Mesenchymal stem cell (in vitro differentiated cells and primary cell): ENCODE measurements at regions not wholly inside any gene's neighbourhood (a gene's known extent, or its start where the extent isn't known, plus 50 kb on each side); places are given as distances from the start of the nearest gene placed in this dataset.

ENCODE experiments used
- DNase-seq: peaks from one replicate; pipeline ENCODE4 v3.0.0-alpha.2; 2013
- H2AFZ ChIP-seq: one replicate; pipeline ENCODE4 v1.6.1; 2013; ENCODE audit warnings: low read depth, mild to moderate bottlenecking, control low read depth, inconsistent platforms, low read length, moderate library complexity
- H2AK5ac ChIP-seq: 2 replicates; pipeline ENCODE4 v1.6.1; 2013; ENCODE audit warnings: low read length, moderate library complexity, mild to moderate bottlenecking, inconsistent platforms; ENCODE audit not compliant: severe bottlenecking
- H2BK120ac ChIP-seq: one replicate; pipeline ENCODE4 v1.6.1; 2013; ENCODE audit warnings: low read depth, mild to moderate bottlenecking, inconsistent platforms, low read length, moderate library complexity
- H2BK12ac ChIP-seq, 2 experiments: one replicate each; pipeline ENCODE4 v1.6.1; 2013; ENCODE audit warnings: inconsistent platforms in 2 of 2, low read length in 2 of 2, mild to moderate bottlenecking in 2 of 2, moderate library complexity in 2 of 2, control low read depth in 1 of 2
- H2BK15ac ChIP-seq: one replicate; pipeline ENCODE4 v1.6.1; 2013; ENCODE audit warnings: mild to moderate bottlenecking, low read depth, inconsistent platforms; ENCODE audit not compliant: poor library complexity, severe bottlenecking
- H2BK5ac ChIP-seq: 2 replicates; pipeline ENCODE4 v1.6.1; 2013; ENCODE audit warnings: low read depth, mild to moderate bottlenecking, low read length, control low read depth, inconsistent platforms; ENCODE audit not compliant: poor library complexity, severe bottlenecking
- H3K14ac ChIP-seq, 2 experiments: one replicate each; pipeline ENCODE4 v1.6.1; 2013; ENCODE audit warnings: inconsistent platforms in 2 of 2, low read length in 2 of 2, control low read depth in 1 of 2, mild to moderate bottlenecking in 1 of 2, moderate library complexity in 1 of 2
- H3K18ac ChIP-seq, 2 experiments: one replicate each; pipeline ENCODE4 v1.6.1; 2013; ENCODE audit warnings: inconsistent platforms in 2 of 2, low read length in 2 of 2, control low read depth in 1 of 2, low read depth in 1 of 2, mild to moderate bottlenecking in 1 of 2
- H3K23ac ChIP-seq, 2 experiments: one replicate each; pipeline ENCODE4 v1.6.1; 2013; ENCODE audit warnings: inconsistent platforms in 2 of 2, low read length in 2 of 2, mild to moderate bottlenecking in 2 of 2, moderate library complexity in 2 of 2, control low read depth in 1 of 2
- H3K27ac ChIP-seq: 2 replicates; pipeline ENCODE4 v1.5.1; 2013; ENCODE audit warnings: mild to moderate bottlenecking, moderate library complexity, low read length, control low read depth, inconsistent platforms; ENCODE audit not compliant: poor library complexity, severe bottlenecking
- H3K27me3 ChIP-seq, 2 experiments: 2 replicates each; pipeline versions ENCODE4 v1.6.1 to v1.7.0; 2013; ENCODE audit warnings: low read length in 2 of 2, mild to moderate bottlenecking in 2 of 2, moderate library complexity in 2 of 2, control low read depth in 1 of 2, inconsistent platforms in 1 of 2; ENCODE audit not compliant: control insufficient read depth in 1 of 2, insufficient read depth in 1 of 2
- H3K36me3 ChIP-seq, 2 experiments: 2 replicates each; pipeline versions ENCODE4 v1.6.1 to v1.7.0; 2013; ENCODE audit warnings: low read length in 2 of 2, control low read depth in 1 of 2, inconsistent platforms in 1 of 2, low read depth in 1 of 2, mild to moderate bottlenecking in 1 of 2; ENCODE audit not compliant: insufficient read depth in 2 of 2, control insufficient read depth in 1 of 2
- H3K4ac ChIP-seq, 2 experiments: one replicate each; pipeline ENCODE4 v1.6.1; 2013; ENCODE audit warnings: inconsistent platforms in 2 of 2, low read length in 2 of 2, mild to moderate bottlenecking in 2 of 2, moderate library complexity in 2 of 2, control low read depth in 1 of 2, low read depth in 1 of 2
- H3K4me1 ChIP-seq: 2 replicates; pipeline ENCODE4 v1.6.1; 2013; ENCODE audit warnings: low read depth, low read length, control low read depth; ENCODE audit not compliant: control insufficient read depth, insufficient read depth
- H3K4me2 ChIP-seq: 2 replicates; pipeline ENCODE4 v1.6.1; 2013; ENCODE audit warnings: low read length, mild to moderate bottlenecking, inconsistent platforms; ENCODE audit not compliant: poor library complexity, severe bottlenecking
- H3K4me3 ChIP-seq, 2 experiments: 2 replicates each; pipeline versions ENCODE4 v1.5.1 to v1.7.0; 2013; ENCODE audit warnings: low read length in 2 of 2, mild to moderate bottlenecking in 2 of 2, control low read depth in 1 of 2, low read depth in 1 of 2; ENCODE audit not compliant: insufficient read depth in 1 of 2
- H3K79me1 ChIP-seq: replicated peaks from 2 replicates; pipeline ENCODE4 v1.6.1; 2013; ENCODE audit warnings: mild to moderate bottlenecking, control low read depth, low read length, inconsistent platforms; ENCODE audit not compliant: poor library complexity, severe bottlenecking
- H3K9ac ChIP-seq: 2 replicates; pipeline ENCODE4 v1.7.0; 2013; ENCODE audit warnings: mild to moderate bottlenecking, low read length, moderate library complexity
- H3K9me3 ChIP-seq: 2 replicates; pipeline ENCODE4 v1.7.0; 2013; ENCODE audit warnings: mild to moderate bottlenecking, low read length; ENCODE audit not compliant: control insufficient read depth
- H4K8ac ChIP-seq: one replicate; pipeline ENCODE4 v1.6.1; 2013; ENCODE audit warnings: inconsistent platforms, mild to moderate bottlenecking, low read length, moderate library complexity
- H4K91ac ChIP-seq: one replicate; pipeline ENCODE4 v1.6.1; 2013; ENCODE audit warnings: mild to moderate bottlenecking, low read length, inconsistent platforms
- WGBS: methylation state at CpG from one replicate; pipeline ENCODE4 v1.1.7; 2013; ENCODE audit warnings: mixed read lengths; 5-methylcytosine and 5-hydroxymethylcytosine counted together

GRCh38 chr2:215605214-215605613 is 169.3 kb upstream of the FN1 start:
- no peak overlapping the region for H3K23ac ChIP-seq
- H2BK120ac ChIP-seq = no peak overlapping the region
- DNase-seq = no peak
- no peaks in the 10 kb centered on the region for H3K36me3 ChIP-seq
- no peak overlapping the region for H2AK5ac ChIP-seq
- no peaks in the 10 kb centered on the region for H3K9me3 ChIP-seq
- no peak overlapping the region for H2AFZ ChIP-seq
- H3K79me1 ChIP-seq = no peaks in the 10 kb centered on the region
- no peak overlapping the region for H2BK5ac ChIP-seq
- H3K4me3 ChIP-seq = no peak overlapping the region
- H3K27ac ChIP-seq = no peak overlapping the region
- no peak overlapping the region for H2BK12ac ChIP-seq
- no peak overlapping the region for H4K91ac ChIP-seq
- peaks cover 3% of the 10 kb centered on the region for H3K4me1 ChIP-seq
- H3K27me3 ChIP-seq = no peaks in the 10 kb centered on the region
- no peak overlapping the region for H2BK15ac ChIP-seq
- H3K4me2 ChIP-seq = no peak overlapping the region
- no peak overlapping the region for H3K4ac ChIP-seq
- no peak overlapping the region for H3K14ac ChIP-seq
- no peak overlapping the region for H3K9ac ChIP-seq
- no peak overlapping the region for H4K8ac ChIP-seq
- H3K18ac ChIP-seq = peak overlapping the region in 1 of 2 experiments; percentile 21

DNA sequence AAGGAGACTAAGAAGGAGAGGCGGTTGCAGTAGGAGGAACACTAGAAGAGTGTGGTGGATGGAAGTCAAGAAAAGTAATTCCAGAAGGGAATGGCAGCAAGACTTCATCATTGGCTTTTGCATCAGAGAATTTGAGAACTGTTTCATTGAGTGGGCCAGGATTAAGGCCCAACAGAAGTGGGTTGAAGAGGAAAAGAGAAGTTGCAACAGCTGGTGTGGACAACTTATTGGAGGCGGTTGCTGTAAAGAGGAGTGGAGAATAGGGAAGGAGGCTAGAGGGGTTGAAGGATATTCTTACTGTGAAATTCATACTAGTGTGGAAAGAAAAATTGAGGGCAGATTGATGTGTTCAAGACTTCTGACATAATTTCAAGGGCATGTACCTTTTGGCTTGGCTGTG is 168.7 kb upstream of the FN1 start:
- no peak overlapping the region for H3K4ac ChIP-seq
- H4K91ac ChIP-seq = no peak overlapping the region
- no peak overlapping the region for H3K4me2 ChIP-seq
- H2BK12ac ChIP-seq = no peak overlapping the region
- no peak overlapping the region for H3K27ac ChIP-seq
- no peak overlapping the region for H4K8ac ChIP-seq
- DNase-seq = no peak
- H3K4me1 ChIP-seq = peaks cover 3% of the 10 kb centered on the region
- H3K4me3 ChIP-seq = no peak overlapping the region
- H2AK5ac ChIP-seq = peak overlapping the region; percentile 81
- no peak overlapping the region for H3K23ac ChIP-seq
- no peaks in the 10 kb centered on the region for H3K36me3 ChIP-seq
- H2BK120ac ChIP-seq = no peak overlapping the region
- no peaks in the 10 kb centered on the region for H3K79me1 ChIP-seq
- H3K9me3 ChIP-seq = no peaks in the 10 kb centered on the region
- H3K9ac ChIP-seq = no peak overlapping the region
- no peak overlapping the region for H2AFZ ChIP-seq
- H3K18ac ChIP-seq = no peak overlapping the region
- no peak overlapping the region for H2BK5ac ChIP-seq
- no peaks in the 10 kb centered on the region for H3K27me3 ChIP-seq
- WGBS = 98% methylated on average over 2 of the region's 2 CpGs
- no peak overlapping the region for H3K14ac ChIP-seq
- H2BK15ac ChIP-seq = no peak overlapping the region

GRCh38 chr2:215603440-215603839 is 167.6 kb upstream of the FN1 start:
- H3K14ac ChIP-seq = no peak overlapping the region
- H3K18ac ChIP-seq = no peak overlapping the region
- peak overlapping the region; percentile 50 for H2AK5ac ChIP-seq
- no peak overlapping the region for H2BK120ac ChIP-seq
- 97% methylated on average over 7 of the region's 7 CpGs for WGBS
- no peaks in the 10 kb centered on the region for H3K27me3 ChIP-seq
- H2BK15ac ChIP-seq = no peak overlapping the region
- no peak overlapping the region for H2BK12ac ChIP-seq
- H3K4ac ChIP-seq = no peak overlapping the region
- H3K36me3 ChIP-seq = no peaks in the 10 kb centered on the region
- no peaks in the 10 kb centered on the region for H3K79me1 ChIP-seq
- H4K91ac ChIP-seq = no peak overlapping the region
- DNase-seq = no peak
- H3K23ac ChIP-seq = no peak overlapping the region
- H3K4me2 ChIP-seq = no peak overlapping the region
- no peak overlapping the region for H3K27ac ChIP-seq
- H2BK5ac ChIP-seq = no peak overlapping the region
- H3K4me1 ChIP-seq = peaks cover 3% of the 10 kb centered on the region
- no peak overlapping the region for H2AFZ ChIP-seq
- H4K8ac ChIP-seq = no peak overlapping the region
- no peaks in the 10 kb centered on the region for H3K9me3 ChIP-seq
- no peak overlapping the region for H3K4me3 ChIP-seq
- H3K9ac ChIP-seq = no peak overlapping the region

DNA sequence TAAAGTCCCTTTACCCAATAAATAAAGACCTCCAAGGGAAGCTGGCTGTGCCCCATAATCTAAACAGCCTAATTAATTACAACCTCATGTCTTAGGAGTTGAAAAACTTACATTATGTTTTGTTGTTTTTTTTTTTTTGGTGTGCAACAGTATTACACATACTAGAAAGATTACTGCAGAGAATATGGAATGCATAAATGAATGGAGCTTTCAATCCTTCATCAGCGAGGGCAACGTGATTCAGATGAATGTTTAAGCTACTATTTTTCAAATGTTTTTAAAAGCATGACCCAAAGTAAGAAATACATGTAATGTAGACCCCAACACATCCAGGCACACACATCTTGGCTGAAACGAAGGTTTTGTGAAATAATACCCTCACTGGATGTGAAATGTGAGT is 167.1 kb upstream of the FN1 start:
- no peak for DNase-seq
- H3K9ac ChIP-seq = peak overlapping the region; percentile 42
- no peak overlapping the region for H2AK5ac ChIP-seq
- no peak overlapping the region for H4K91ac ChIP-seq
- no peak overlapping the region for H4K8ac ChIP-seq
- 100% methylated on average over 1 of the region's 3 CpGs for WGBS
- H2BK15ac ChIP-seq = no peak overlapping the region
- no peak overlapping the region for H3K18ac ChIP-seq
- no peak overlapping the region for H3K27ac ChIP-seq
- H2BK12ac ChIP-seq = no peak overlapping the region
- H3K14ac ChIP-seq = no peak overlapping the region
- H3K79me1 ChIP-seq = no peaks in the 10 kb centered on the region
- no peaks in the 10 kb centered on the region for H3K36me3 ChIP-seq
- peaks cover 3% of the 10 kb centered on the region for H3K4me1 ChIP-seq
- H3K9me3 ChIP-seq = no peaks in the 10 kb centered on the region
- no peak overlapping the region for H3K4ac ChIP-seq
- no peak overlapping the region for H3K4me2 ChIP-seq
- no peak overlapping the region for H2BK5ac ChIP-seq
- no peak overlapping the region for H3K23ac ChIP-seq
- H2BK120ac ChIP-seq = no peak overlapping the region
- no peak overlapping the region for H3K4me3 ChIP-seq
- no peak overlapping the region for H2AFZ ChIP-seq
- no peaks in the 10 kb centered on the region for H3K27me3 ChIP-seq
